Ishikawa (cell line): ENCODE measurements at regions not wholly inside any gene's neighbourhood (a gene's known extent, or its start where the extent isn't known, plus 50 kb on each side); places are given as distances from the start of the nearest gene placed in this dataset.

Source experiments
- CEBPB ChIP-seq: IDR thresholded peaks from 2 replicates; pipeline ENCODE4 v1.6.1; 2012
- CREB1 ChIP-seq: IDR thresholded peaks from 2 replicates; pipeline ENCODE4 v1.6.1; 2012; ENCODE audit warnings: low read depth
- EGR1 ChIP-seq: IDR thresholded peaks from 2 replicates; pipeline ENCODE4 v1.6.1; 2012
- EP300 ChIP-seq: IDR thresholded peaks from 2 replicates; pipeline ENCODE4 v1.6.1; 2012; ENCODE audit warnings: borderline replicate concordance
- FOXM1 ChIP-seq: IDR thresholded peaks from 2 replicates; pipeline ENCODE4 v1.6.1; 2012; ENCODE audit warnings: low read depth, borderline replicate concordance
- MAX ChIP-seq: IDR thresholded peaks from 2 replicates; pipeline ENCODE4 v1.6.1; 2012
- NFIC ChIP-seq: IDR thresholded peaks from 2 replicates; pipeline ENCODE4 v1.6.1; 2012
- RAD21 ChIP-seq: IDR thresholded peaks from 2 replicates; pipeline ENCODE4 v1.6.1; 2012; ENCODE audit warnings: low read depth
- TAF1 ChIP-seq: IDR thresholded peaks from 2 replicates; pipeline ENCODE4 v1.6.1; 2012; ENCODE audit warnings: low read depth, mild to moderate bottlenecking
- TCF12 ChIP-seq: IDR thresholded peaks from 2 replicates; pipeline ENCODE4 v1.6.1; 2012; ENCODE audit warnings: low read depth
- TEAD4 ChIP-seq: IDR thresholded peaks from 2 replicates; pipeline ENCODE4 v1.6.1; 2012
- USF1 ChIP-seq: IDR thresholded peaks from 2 replicates; pipeline ENCODE4 v1.6.1; 2012
- YY1 ChIP-seq: IDR thresholded peaks from 2 replicates; pipeline ENCODE4 v1.6.1; 2012; ENCODE audit warnings: low read depth
- ZBTB7A ChIP-seq: IDR thresholded peaks from 2 replicates; pipeline ENCODE4 v1.6.1; 2012; ENCODE audit warnings: low read depth
- TF ChIP-seq, protein P1 (sequence below): IDR thresholded peaks from 2 replicates; pipeline ENCODE4 v1.6.1; 2012; ENCODE audit warnings: low read depth, mild to moderate bottlenecking

DNA sequence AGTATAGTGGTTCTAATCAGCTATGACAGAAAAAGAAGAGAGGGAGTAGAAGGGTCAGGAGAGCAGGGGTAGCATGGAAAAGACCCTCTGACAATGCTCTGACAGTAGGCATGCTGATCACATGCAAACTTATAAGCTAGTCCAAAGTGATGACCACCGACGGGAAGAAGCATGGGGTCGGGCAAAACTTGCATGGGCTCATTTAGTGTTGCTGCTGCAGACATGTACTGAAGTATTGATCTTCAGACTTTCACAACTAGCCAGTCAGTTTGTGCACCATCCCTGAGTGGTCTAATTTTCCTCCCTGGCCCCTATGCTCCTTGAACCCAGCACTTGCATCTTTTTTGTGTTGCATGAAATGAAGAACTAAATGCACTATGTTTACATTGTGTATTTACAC is 225.4 kb downstream of the SYK start:
- TF ChIP-seq, protein P1, sequence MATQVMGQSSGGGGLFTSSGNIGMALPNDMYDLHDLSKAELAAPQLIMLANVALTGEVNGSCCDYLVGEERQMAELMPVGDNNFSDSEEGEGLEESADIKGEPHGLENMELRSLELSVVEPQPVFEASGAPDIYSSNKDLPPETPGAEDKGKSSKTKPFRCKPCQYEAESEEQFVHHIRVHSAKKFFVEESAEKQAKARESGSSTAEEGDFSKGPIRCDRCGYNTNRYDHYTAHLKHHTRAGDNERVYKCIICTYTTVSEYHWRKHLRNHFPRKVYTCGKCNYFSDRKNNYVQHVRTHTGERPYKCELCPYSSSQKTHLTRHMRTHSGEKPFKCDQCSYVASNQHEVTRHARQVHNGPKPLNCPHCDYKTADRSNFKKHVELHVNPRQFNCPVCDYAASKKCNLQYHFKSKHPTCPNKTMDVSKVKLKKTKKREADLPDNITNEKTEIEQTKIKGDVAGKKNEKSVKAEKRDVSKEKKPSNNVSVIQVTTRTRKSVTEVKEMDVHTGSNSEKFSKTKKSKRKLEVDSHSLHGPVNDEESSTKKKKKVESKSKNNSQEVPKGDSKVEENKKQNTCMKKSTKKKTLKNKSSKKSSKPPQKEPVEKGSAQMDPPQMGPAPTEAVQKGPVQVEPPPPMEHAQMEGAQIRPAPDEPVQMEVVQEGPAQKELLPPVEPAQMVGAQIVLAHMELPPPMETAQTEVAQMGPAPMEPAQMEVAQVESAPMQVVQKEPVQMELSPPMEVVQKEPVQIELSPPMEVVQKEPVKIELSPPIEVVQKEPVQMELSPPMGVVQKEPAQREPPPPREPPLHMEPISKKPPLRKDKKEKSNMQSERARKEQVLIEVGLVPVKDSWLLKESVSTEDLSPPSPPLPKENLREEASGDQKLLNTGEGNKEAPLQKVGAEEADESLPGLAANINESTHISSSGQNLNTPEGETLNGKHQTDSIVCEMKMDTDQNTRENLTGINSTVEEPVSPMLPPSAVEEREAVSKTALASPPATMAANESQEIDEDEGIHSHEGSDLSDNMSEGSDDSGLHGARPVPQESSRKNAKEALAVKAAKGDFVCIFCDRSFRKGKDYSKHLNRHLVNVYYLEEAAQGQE: no peak
- no peak for TF ChIP-seq EGR1
- no peak for TF ChIP-seq RAD21
- no peak for TF ChIP-seq TEAD4
- no peak for TF ChIP-seq ZBTB7A
- TF ChIP-seq USF1: no peak
- no peak for TF ChIP-seq NFIC
- TF ChIP-seq FOXM1: no peak
- TF ChIP-seq MAX: no peak
- no peak for TF ChIP-seq EP300
- TF ChIP-seq TAF1: no peak
- TF ChIP-seq CEBPB: no peak
- TF ChIP-seq CREB1: no peak
- TF ChIP-seq TCF12: no peak
- no peak for TF ChIP-seq YY1

DNA sequence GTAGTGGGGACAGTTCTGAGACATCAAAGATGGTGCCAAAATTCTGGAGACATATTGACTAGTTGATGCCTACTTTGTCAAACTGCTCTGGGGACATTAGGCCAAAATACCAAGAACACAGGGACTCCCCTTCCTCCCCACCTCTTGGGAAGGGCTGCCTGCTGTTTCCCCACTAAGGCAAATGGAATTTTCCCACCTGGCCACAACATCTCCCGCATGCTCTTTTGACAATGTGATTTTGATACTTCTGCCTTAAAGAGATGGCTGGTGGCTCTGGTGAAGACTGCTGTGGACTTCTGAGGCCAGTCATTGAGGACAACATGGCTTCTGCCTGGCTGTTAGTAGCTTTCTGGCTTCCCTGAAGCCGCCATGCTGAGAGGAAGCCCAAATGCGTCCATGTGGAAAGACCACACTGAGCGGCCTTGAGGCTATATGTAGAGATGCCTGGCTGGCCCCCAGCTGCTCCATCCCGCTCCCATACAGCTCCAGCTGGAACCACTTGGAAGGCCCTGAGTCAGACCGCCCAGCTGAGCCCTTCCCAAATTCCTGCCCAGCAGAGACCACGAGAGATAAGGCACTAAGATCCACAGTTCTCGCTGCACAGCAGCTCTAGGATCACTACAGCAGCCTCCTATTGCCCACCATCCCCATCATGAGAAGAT is 226.7 kb downstream of the SYK start:
- TF ChIP-seq YY1: no peak
- no peak for TF ChIP-seq TCF12
- TF ChIP-seq CREB1: no peak
- no peak for TF ChIP-seq EGR1
- TF ChIP-seq CEBPB: no peak
- TF ChIP-seq ZBTB7A: no peak
- TF ChIP-seq RAD21: no peak
- TF ChIP-seq TEAD4: no peak
- no peak for TF ChIP-seq NFIC
- TF ChIP-seq, protein P1: no peak
- TF ChIP-seq TAF1: no peak
- no peak for TF ChIP-seq USF1
- TF ChIP-seq FOXM1: no peak
- TF ChIP-seq MAX: no peak
- no peak for TF ChIP-seq EP300

GRCh38 chr9:91029650-91030361 is 228.2 kb downstream of the SYK start:
- TF ChIP-seq CREB1: no peak
- no peak for TF ChIP-seq USF1
- TF ChIP-seq YY1: no peak
- no peak for TF ChIP-seq TAF1
- TF ChIP-seq NFIC: no peak
- no peak for TF ChIP-seq ZBTB7A
- TF ChIP-seq, protein P1: no peak
- no peak for TF ChIP-seq RAD21
- no peak for TF ChIP-seq EP300
- no peak for TF ChIP-seq MAX
- TF ChIP-seq CEBPB: no peak
- TF ChIP-seq EGR1: no peak
- TF ChIP-seq TEAD4: no peak
- TF ChIP-seq TCF12: no peak
- no peak for TF ChIP-seq FOXM1
